ENCODE measurements at regions not wholly inside any gene's neighbourhood (a gene's known extent, or its start where the extent isn't known, plus 50 kb on each side); places are given as distances from the start of the nearest gene placed in this dataset.

GRCh38 chr10:6969659-6970058, 389.6 kb upstream of the PRKCQ start:
- DNase-seq (ENCODE audit: low read depth in 2 of 2), result no peak
- H3K4me3 ChIP-seq (replicated peaks in 1 of 2; ENCODE audit: low read depth in 2 of 2, low read length in 2 of 2), result no peak overlapping the region
- TF ChIP-seq CTCF (IDR thresholded peaks at IDR 0.05; ENCODE audit: low read depth, low read length), result no peak

- H3K4me3 ChIP-seq (replicated peaks in 1 of 2; ENCODE audit: low read depth in 2 of 2, low read length in 2 of 2), result no peak overlapping the region
- TF ChIP-seq CTCF (IDR thresholded peaks at IDR 0.05; ENCODE audit: low read depth, low read length), result no peak
- DNase-seq (ENCODE audit: low read depth in 2 of 2), result no peak
Observed at GRCh38 chr10:6964543-6964942, 384.5 kb upstream of the PRKCQ start.

- no peak for DNase-seq (ENCODE audit: low read depth in 2 of 2)
Observed at GRCh38 chr10:6962576-6962975, 382.5 kb upstream of the PRKCQ start.

GRCh38 chr10:6958711-6959110, 378.6 kb upstream of the PRKCQ start:
- TF ChIP-seq CTCF (IDR thresholded peaks at IDR 0.05; ENCODE audit: low read depth, low read length), result no peak
- no peak for DNase-seq (ENCODE audit: low read depth in 2 of 2)
- H3K4me3 ChIP-seq (replicated peaks in 1 of 2; ENCODE audit: low read depth in 2 of 2, low read length in 2 of 2), result no peak overlapping the region

More at GRCh38 chr10:6962576-6962975, 382.5 kb upstream of the PRKCQ start:
- TF ChIP-seq CTCF (IDR thresholded peaks at IDR 0.05; ENCODE audit: low read depth, low read length), result no peak
- no peak overlapping the region for H3K4me3 ChIP-seq (replicated peaks in 1 of 2; ENCODE audit: low read depth in 2 of 2, low read length in 2 of 2)

GRCh38 chr10:6958254-6958653, 378.2 kb upstream of the PRKCQ start:
- H3K4me3 ChIP-seq (replicated peaks in 1 of 2; ENCODE audit: low read depth in 2 of 2, low read length in 2 of 2), result no peak overlapping the region
- DNase-seq (ENCODE audit: low read depth in 2 of 2), result no peak
- TF ChIP-seq CTCF (IDR thresholded peaks at IDR 0.05; ENCODE audit: low read depth, low read length), result no peak

- DNase-seq (ENCODE audit: low read depth in 2 of 2), result no peak
- no peak for TF ChIP-seq CTCF (IDR thresholded peaks at IDR 0.05; ENCODE audit: low read depth, low read length)
- H3K4me3 ChIP-seq (replicated peaks in 1 of 2; ENCODE audit: low read depth in 2 of 2, low read length in 2 of 2), result no peak overlapping the region
Observed at GRCh38 chr10:6957851-6958250, 377.8 kb upstream of the PRKCQ start.

GRCh38 chr10:6956562-6956961, 376.5 kb upstream of the PRKCQ start:
- H3K4me3 ChIP-seq (replicated peaks in 1 of 2; ENCODE audit: low read depth in 2 of 2, low read length in 2 of 2), result no peak overlapping the region
- TF ChIP-seq CTCF (IDR thresholded peaks at IDR 0.05; ENCODE audit: low read depth, low read length), result no peak
- DNase-seq (ENCODE audit: low read depth in 2 of 2), result no peak

All from cardiac fibroblast (primary cell).